SU-DHL-6 (cell line): ENCODE measurements at regions not wholly inside any gene's neighbourhood (a gene's known extent, or its start where the extent isn't known, plus 50 kb on each side); places are given as distances from the start of the nearest gene placed in this dataset.

Experiments
- H2AFZ ChIP-seq: fragments of 200-600 bp; sonication (generic); 2 replicates; pipeline ENCODE4 v1.6.1; 2014; ENCODE audit warnings: low read depth, mild to moderate bottlenecking, moderate library complexity, mixed read lengths, antibody characterized with exemption, low read length; ENCODE audit not compliant: severe bottlenecking
- H3F3A ChIP-seq: fragments of 200-600 bp; shearing (Covaris generic); 2 replicates; pipeline ENCODE4 v1.6.0; 2016; ENCODE audit warnings: antibody characterized with exemption, mild to moderate bottlenecking; ENCODE audit not compliant: insufficient read depth
- H3K27ac ChIP-seq: fragments of 200-600 bp; sonication (generic); 2 replicates; pipeline ENCODE4 v1.5.1; 2016; ENCODE audit warnings: low read depth, mild to moderate bottlenecking, low read length, moderate library complexity, mixed read lengths
- H3K27me3 ChIP-seq: fragments of 200-600 bp; sonication (generic), shearing (Covaris generic); 2 replicates; pipeline ENCODE4 v1.6.0; 2014; ENCODE audit warnings: mild to moderate bottlenecking, low read length
- H3K36me3 ChIP-seq: fragments of 200-600 bp; sonication (generic); 2 replicates; pipeline ENCODE4 v1.6.1; 2014; ENCODE audit warnings: mild to moderate bottlenecking, low read length, mixed read lengths
- H3K4me2 ChIP-seq: fragments of 300-600, 200-600 bp; shearing (Covaris generic), sonication (generic); 2 replicates; pipeline ENCODE4 v1.6.0; 2014; ENCODE audit warnings: low read length, low read depth, mild to moderate bottlenecking; ENCODE audit not compliant: poor library complexity, severe bottlenecking
- H3K4me3 ChIP-seq: fragments of 200-600 bp; sonication (generic); 2 replicates; pipeline ENCODE4 v1.5.1; 2014; ENCODE audit warnings: antibody characterized with exemption, low read length, mild to moderate bottlenecking, mixed read lengths; ENCODE audit not compliant: insufficient read depth, poor library complexity, severe bottlenecking
- H3K79me2 ChIP-seq: fragments of 200-600 bp; sonication (generic); 2 replicates; pipeline ENCODE4 v1.6.1; 2014; ENCODE audit warnings: mild to moderate bottlenecking, low read length, moderate library complexity; ENCODE audit not compliant: insufficient read depth
- H3K9ac ChIP-seq: fragments of 200-600 bp; sonication (generic); 2 replicates; pipeline ENCODE4 v1.7.0; 2014; ENCODE audit warnings: mild to moderate bottlenecking, low read length
- H3K9me2 ChIP-seq: fragments of 200-600 bp; sonication (generic); replicated peaks from 2 replicates; pipeline ENCODE4 v1.6.1; 2014; ENCODE audit warnings: low read length; ENCODE audit not compliant: insufficient read depth
- H3K9me3 ChIP-seq: fragments of 200-600 bp; sonication (generic); 2 replicates; pipeline ENCODE4 v1.6.1; 2014; ENCODE audit warnings: low read length, mixed read lengths; ENCODE audit not compliant: insufficient read depth
- H4K20me1 ChIP-seq: fragments of 200-600 bp; sonication (generic); 2 replicates; pipeline ENCODE4 v1.6.1; 2014; ENCODE audit warnings: low read depth, mild to moderate bottlenecking, antibody characterized with exemption, low read length, moderate library complexity, mixed read lengths
- CTCF ChIP-seq: fragments of 200-600 bp; sonication (generic); IDR thresholded peaks from one replicate; pipeline ENCODE4 v1.5.1; 2017; ENCODE audit warnings: antibody characterized with exemption, mild to moderate bottlenecking, low read length, moderate library complexity; ENCODE audit not compliant: insufficient read depth, poor library complexity, severe bottlenecking
- EZH2phosphoT487 ChIP-seq: fragments of 200-600 bp; sonication (generic), shearing (Covaris generic); conservative IDR thresholded peaks from 2 replicates; pipeline ENCODE4 v1.6.1; 2018; ENCODE audit warnings: mild to moderate bottlenecking, antibody characterized with exemption, low read length, moderate library complexity, mixed read lengths

GRCh38 chr13:59229401-59229800 is 934.3 kb downstream of the DIAPH3 start:
- no peaks in the 10 kb centered on the region for H3K36me3 ChIP-seq
- no peak overlapping the region for H3K27ac ChIP-seq
- no peaks in the 10 kb centered on the region for H4K20me1 ChIP-seq
- TF ChIP-seq CTCF (no peak), EZH2phosphoT487 (no peak)
- no peaks in the 10 kb centered on the region for H3K27me3 ChIP-seq
- H3K4me2 ChIP-seq: no peak overlapping the region
- H3F3A ChIP-seq: no peaks in the 10 kb centered on the region
- no peak overlapping the region for H2AFZ ChIP-seq
- H3K4me3 ChIP-seq: no peak overlapping the region
- no peaks in the 10 kb centered on the region for H3K79me2 ChIP-seq
- H3K9me3 ChIP-seq: no peaks in the 10 kb centered on the region
- no peak overlapping the region for H3K9ac ChIP-seq
- H3K9me2 ChIP-seq: no peaks in the 10 kb centered on the region

- Histone ChIP-seq H3K4me2 (no peak overlapping the region), H3K9me2 (no peaks in the 10 kb centered on the region)
- TF ChIP-seq CTCF (no peak), EZH2phosphoT487 (no peak)
Observed at GRCh38 chr13:59229861-59230260, 933.9 kb downstream of the DIAPH3 start.

DNA sequence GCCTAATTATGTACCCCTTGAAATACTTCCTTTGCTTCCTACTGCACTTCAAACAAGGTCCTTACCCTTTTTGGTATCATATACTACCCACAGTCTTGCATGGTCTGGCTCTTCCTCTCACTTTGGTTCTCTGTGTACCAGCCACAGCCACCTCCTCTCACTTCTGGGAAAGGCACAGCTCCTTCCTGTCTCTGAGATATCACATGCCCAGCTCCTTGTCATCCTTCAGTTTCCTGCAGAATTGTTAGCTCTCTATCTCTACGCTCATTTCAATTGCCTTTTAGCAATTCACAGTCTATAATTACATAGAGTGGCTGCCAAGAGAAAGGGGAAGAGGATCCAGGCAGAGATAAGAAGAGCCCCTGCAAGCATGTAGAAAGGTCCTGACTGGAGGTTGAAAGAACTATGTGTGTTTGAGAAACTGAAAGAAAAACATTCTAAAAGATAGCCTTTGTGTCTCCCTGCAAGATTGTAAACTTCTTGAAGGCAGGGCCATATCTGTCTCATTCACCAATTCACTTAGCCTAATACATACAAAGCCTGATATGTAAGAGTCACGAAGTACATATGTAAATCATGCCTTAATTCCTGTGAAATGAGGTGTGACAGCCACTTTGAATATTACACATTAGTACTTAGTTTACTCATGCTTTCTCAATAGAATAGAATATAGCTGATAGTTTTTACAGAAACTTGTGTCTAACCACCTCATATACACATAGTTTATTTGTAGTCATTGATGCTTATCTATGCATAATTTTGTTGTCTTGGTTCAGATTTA is 933.1 kb downstream of the DIAPH3 start:
- Histone ChIP-seq H3K9me3 (no peaks in the 10 kb centered on the region), H3K9ac (no peak overlapping the region), H3K27ac (no peak overlapping the region), H4K20me1 (no peaks in the 10 kb centered on the region), H2AFZ (no peak overlapping the region), H3K4me3 (no peak overlapping the region), H3F3A (no peaks in the 10 kb centered on the region), H3K79me2 (no peaks in the 10 kb centered on the region), H3K27me3 (no peaks in the 10 kb centered on the region), H3K36me3 (no peaks in the 10 kb centered on the region), H3K4me2 (no peak overlapping the region), H3K9me2 (no peaks in the 10 kb centered on the region)
- no peak for TF ChIP-seq EZH2phosphoT487
- no peak for TF ChIP-seq CTCF

More at GRCh38 chr13:59229861-59230260, 933.9 kb downstream of the DIAPH3 start:
- Histone ChIP-seq H3K27ac (no peak overlapping the region), H2AFZ (no peak overlapping the region), H3K36me3 (no peaks in the 10 kb centered on the region), H3K9ac (no peak overlapping the region), H3K79me2 (no peaks in the 10 kb centered on the region), H3K9me3 (no peaks in the 10 kb centered on the region), H3K27me3 (no peaks in the 10 kb centered on the region), H4K20me1 (no peaks in the 10 kb centered on the region), H3F3A (no peaks in the 10 kb centered on the region), H3K4me3 (no peak overlapping the region)
